ENCODE measurements at regions not wholly inside any gene's neighbourhood (a gene's known extent, or its start where the extent isn't known, plus 50 kb on each side); places are given as distances from the start of the nearest gene placed in this dataset.

DNA sequence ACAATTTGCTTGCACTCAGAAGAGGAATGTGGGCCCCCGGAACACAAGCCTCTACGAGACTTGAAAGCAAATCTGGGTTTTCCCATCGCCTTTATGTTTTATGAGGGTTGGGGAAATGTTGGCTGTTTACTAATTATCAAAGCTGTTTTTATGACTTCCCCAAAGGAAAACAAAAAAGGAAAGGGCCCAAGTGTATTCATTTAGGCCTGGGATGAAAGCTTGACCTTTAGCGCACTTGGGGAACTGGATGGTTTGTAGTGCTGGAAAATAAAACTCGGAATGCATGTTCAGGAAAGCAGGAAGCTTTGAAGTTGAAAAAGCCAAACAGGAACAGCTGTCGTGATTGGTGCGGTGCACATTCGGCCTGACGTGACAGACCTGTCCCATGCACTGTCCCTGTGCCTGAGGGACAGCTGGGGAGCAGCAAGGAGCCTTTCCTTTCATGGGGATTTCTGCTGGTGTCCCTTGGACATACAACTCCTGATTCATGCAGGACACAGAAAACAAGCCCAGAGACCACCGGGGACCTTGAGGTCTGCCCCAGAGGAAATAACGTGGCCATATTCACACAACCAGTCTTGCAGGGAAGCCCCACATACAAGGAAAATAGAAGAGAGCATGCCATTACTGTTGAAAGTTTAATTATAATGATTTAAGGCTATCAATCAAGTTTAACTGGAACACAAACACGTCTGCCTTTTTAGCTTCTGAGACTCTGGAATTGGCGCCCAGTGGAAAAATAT is 169.7 kb upstream of the APCDD1 start:
- 71 to 73% methylated on average over 13 of the region's 13 CpGs for WGBS, 2 experiments (ENCODE audit: low coverage in 1 of 2, low lambda C conversion rate in 2 of 2, missing lambda C conversion rate in 2 of 2)
- Histone ChIP-seq H3K27me3 (replicated peaks; ENCODE audit: insufficient read depth) (no peaks in the 10 kb centered on the region), H3K79me2 (ENCODE audit: insufficient read depth) (no peaks in the 10 kb centered on the region)

DNA sequence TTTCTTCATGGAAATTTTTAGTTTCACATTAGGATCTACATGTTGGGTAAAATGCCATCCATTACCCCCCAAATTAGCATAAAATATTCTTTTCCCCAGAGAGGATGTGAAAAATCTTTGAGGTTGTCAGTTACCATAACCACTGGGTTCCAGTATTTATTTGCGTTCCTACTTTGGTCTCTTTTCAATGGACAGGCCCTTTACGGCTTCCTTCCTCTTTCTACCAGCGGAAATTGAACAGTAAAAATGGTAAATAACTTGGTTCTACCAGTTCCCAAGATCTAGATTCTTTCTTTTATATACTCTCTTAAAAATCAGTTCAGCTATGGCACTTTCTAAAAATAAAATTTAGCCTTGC is 169.2 kb upstream of the APCDD1 start:
- in situ Hi-C loops (cut with MboI): no loop called here
- no peaks in the 10 kb centered on the region for H3F3A ChIP-seq (ENCODE audit: insufficient read depth)
- no peak overlapping the region for H3K4me2 ChIP-seq (ENCODE audit: unreplicated experiment)
- no peak overlapping the region for H2AFZ ChIP-seq
- H3K9me2 ChIP-seq (ENCODE audit: insufficient read depth): no peaks in the 10 kb centered on the region
- H3K4me3 ChIP-seq: no peak overlapping the region
- no peaks in the 10 kb centered on the region for H4K20me1 ChIP-seq (ENCODE audit: insufficient read depth)
- H3K36me3 ChIP-seq (ENCODE audit: low read depth): no peaks in the 10 kb centered on the region
- H3K9ac ChIP-seq: no peak overlapping the region
- no peaks in the 10 kb centered on the region for H3K79me2 ChIP-seq (ENCODE audit: insufficient read depth)
- 86 to 87% methylated on average over 3 of the region's 3 CpGs for WGBS, 2 experiments (ENCODE audit: low coverage in 1 of 2, low lambda C conversion rate in 2 of 2, missing lambda C conversion rate in 2 of 2)
- H3K4me1 ChIP-seq (ENCODE audit: insufficient read depth): no peaks in the 10 kb centered on the region
- DNase-seq: no peak
- H3K9me3 ChIP-seq (ENCODE audit: low read depth): no peaks in the 10 kb centered on the region
- TF ChIP-seq EZH2 (IDR thresholded peaks at IDR 0.05; ENCODE audit: insufficient read depth, poor library complexity, severe bottlenecking) (no peak), EZH2phosphoT487 (IDR thresholded peaks at IDR 0.05; ENCODE audit: insufficient read depth, low read depth) (no peak)
- no peak overlapping the region for H3K27ac ChIP-seq
- H3K27me3 ChIP-seq (replicated peaks; ENCODE audit: insufficient read depth): no peaks in the 10 kb centered on the region

More for the DNA sequence above, 169.7 kb upstream of the APCDD1 start:
- Histone ChIP-seq H3K4me2 (ENCODE audit: unreplicated experiment) (no peak overlapping the region), H3K27ac (no peak overlapping the region), H2AFZ (no peak overlapping the region), H3K4me3 (no peak overlapping the region), H4K20me1 (ENCODE audit: insufficient read depth) (no peaks in the 10 kb centered on the region), H3K9me3 (ENCODE audit: low read depth) (no peaks in the 10 kb centered on the region), H3K36me3 (ENCODE audit: low read depth) (no peaks in the 10 kb centered on the region), H3F3A (ENCODE audit: insufficient read depth) (no peaks in the 10 kb centered on the region), H3K9ac (no peak overlapping the region), H3K4me1 (ENCODE audit: insufficient read depth) (no peaks in the 10 kb centered on the region), H3K9me2 (ENCODE audit: insufficient read depth) (no peaks in the 10 kb centered on the region)
- in situ Hi-C loops (cut with MboI): no loop called here
- TF ChIP-seq EZH2 (IDR thresholded peaks at IDR 0.05; ENCODE audit: insufficient read depth, poor library complexity, severe bottlenecking): no peak
- TF ChIP-seq EZH2phosphoT487 (IDR thresholded peaks at IDR 0.05; ENCODE audit: insufficient read depth, low read depth): no peak
- DNase-seq: no peak

DNA sequence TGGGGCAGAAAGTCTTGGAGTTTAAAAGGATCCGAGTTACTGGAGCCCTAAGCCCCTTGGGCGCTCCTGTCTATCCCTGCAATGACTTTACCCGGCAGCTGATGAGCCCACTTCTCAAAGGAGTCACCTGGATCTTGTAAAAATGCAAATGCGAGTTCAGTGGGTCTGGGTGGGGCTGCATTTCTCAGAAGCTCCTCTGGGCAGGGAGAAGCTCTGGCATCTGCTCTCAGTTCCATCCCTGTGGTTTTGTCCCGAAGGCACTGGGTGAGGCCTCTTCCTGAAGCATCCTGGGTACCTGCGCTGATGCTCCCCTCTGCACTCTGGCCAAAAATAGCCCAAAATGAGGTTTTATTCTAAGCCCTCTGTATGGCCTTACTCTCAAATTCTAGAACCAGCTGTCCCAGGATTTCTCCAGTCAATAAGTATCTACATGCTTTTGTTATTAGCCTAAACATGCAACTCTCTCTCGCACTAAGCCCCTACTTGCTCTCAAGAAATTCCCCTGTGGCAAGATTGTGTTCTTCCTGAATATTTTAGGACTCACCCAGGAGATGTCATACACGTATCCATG is 167.8 kb upstream of the APCDD1 start:
- H3F3A ChIP-seq (ENCODE audit: insufficient read depth): no peaks in the 10 kb centered on the region; the same call in 1 of the 2 replicates
- H3K79me2 ChIP-seq (ENCODE audit: insufficient read depth): no peaks in the 10 kb centered on the region
- H4K20me1 ChIP-seq (ENCODE audit: insufficient read depth): no peaks in the 10 kb centered on the region
- H3K4me2 ChIP-seq (ENCODE audit: unreplicated experiment): no peak overlapping the region
- no peaks in the 10 kb centered on the region for H3K27me3 ChIP-seq (replicated peaks; ENCODE audit: insufficient read depth)
- peaks cover 4% of the 10 kb centered on the region for H3K4me1 ChIP-seq (ENCODE audit: insufficient read depth)
- DNase-seq: no peak
- H3K9me2 ChIP-seq (ENCODE audit: insufficient read depth): no peaks in the 10 kb centered on the region
- no peaks in the 10 kb centered on the region for H3K9me3 ChIP-seq (ENCODE audit: low read depth)
- TF ChIP-seq EZH2 (IDR thresholded peaks at IDR 0.05; ENCODE audit: insufficient read depth, poor library complexity, severe bottlenecking) (no peak), EZH2phosphoT487 (IDR thresholded peaks at IDR 0.05; ENCODE audit: insufficient read depth, low read depth) (no peak)
- H3K27ac ChIP-seq: no peak overlapping the region
- no peak overlapping the region for H2AFZ ChIP-seq
- H3K36me3 ChIP-seq (ENCODE audit: low read depth): no peaks in the 10 kb centered on the region
- no peak overlapping the region for H3K9ac ChIP-seq
- in situ Hi-C loops (cut with MboI): no loop called here
- 74 to 80% methylated on average over 8 of the region's 8 CpGs for WGBS, 2 experiments (ENCODE audit: low coverage in 1 of 2, low lambda C conversion rate in 2 of 2, missing lambda C conversion rate in 2 of 2)
- H3K4me3 ChIP-seq: no peak overlapping the region

DNA sequence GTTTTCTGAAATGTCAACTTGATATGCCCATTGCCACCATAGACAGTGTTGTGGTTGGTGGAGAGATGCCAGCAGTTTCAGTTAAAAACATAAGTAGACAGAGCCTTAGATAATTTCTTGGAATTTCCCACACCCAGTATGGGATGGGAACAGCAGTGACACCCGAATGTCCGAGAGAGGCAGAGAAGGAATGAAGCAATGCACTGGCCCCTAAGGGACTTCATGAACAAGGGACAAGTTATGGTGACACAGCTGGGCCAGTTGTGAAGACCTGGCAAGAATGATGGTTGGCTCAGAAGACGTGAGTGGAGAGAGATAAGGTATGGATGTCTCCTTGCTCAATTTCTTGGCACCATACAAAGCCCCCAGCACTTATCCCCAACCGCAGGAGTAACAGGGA is 165.2 kb upstream of the APCDD1 start:
- Histone ChIP-seq H3K79me2 (ENCODE audit: insufficient read depth) (no peaks in the 10 kb centered on the region), H3K9ac (no peak overlapping the region), H3K9me3 (ENCODE audit: low read depth) (no peaks in the 10 kb centered on the region), H3K4me1 (ENCODE audit: insufficient read depth) (peaks cover 8% of the 10 kb centered on the region), H3F3A (ENCODE audit: insufficient read depth) (no peaks in the 10 kb centered on the region; the same call in 1 of the 2 replicates), H3K4me2 (ENCODE audit: unreplicated experiment) (no peak overlapping the region), H3K9me2 (ENCODE audit: insufficient read depth) (no peaks in the 10 kb centered on the region), H4K20me1 (ENCODE audit: insufficient read depth) (no peaks in the 10 kb centered on the region), H3K4me3 (no peak overlapping the region), H3K27ac (no peak overlapping the region), H3K36me3 (ENCODE audit: low read depth) (no peaks in the 10 kb centered on the region), H2AFZ (no peak overlapping the region), H3K27me3 (replicated peaks; ENCODE audit: insufficient read depth) (no peaks in the 10 kb centered on the region)
- 47 to 53% methylated on average over 4 of the region's 4 CpGs for WGBS, 2 experiments (ENCODE audit: low coverage in 1 of 2, low lambda C conversion rate in 2 of 2, missing lambda C conversion rate in 2 of 2)
- no peak for TF ChIP-seq EZH2phosphoT487 (IDR thresholded peaks at IDR 0.05; ENCODE audit: insufficient read depth, low read depth)
- no peak for TF ChIP-seq EZH2 (IDR thresholded peaks at IDR 0.05; ENCODE audit: insufficient read depth, poor library complexity, severe bottlenecking)
- in situ Hi-C loops (cut with MboI): no loop called here
- DNase-seq: no peak

Measured in GM23248 (cell line).